Ovary (tissue), 3 donors: ENCODE measurements at regions not wholly inside any gene's neighbourhood (a gene's known extent, or its start where the extent isn't known, plus 50 kb on each side); places are given as distances from the start of the nearest gene placed in this dataset.

Source experiments
- EP300 ChIP-seq: sonication (generic); formaldehyde crosslinking; IDR thresholded peaks from one replicate; pipeline ENCODE4 v1.6.1; 2017; ENCODE audit warnings: antibody characterized with exemption
- POLR2A ChIP-seq: fragments of 450-650 bp; IDR thresholded peaks from one replicate; pipeline ENCODE4 v1.6.1; 2017; ENCODE audit warnings: antibody characterized with exemption, mild to moderate bottlenecking, moderate library complexity
- TF ChIP-seq, protein P1 (sequence below), 3 donors: fragments of 450-650 bp in 2 of 3; fragments of 200-600 bp in 1 of 3; IDR thresholded peaks; one replicate each; pipeline versions ENCODE4 v1.5.1 to v1.8.0; 2016 to 2022; ENCODE audit warnings: antibody characterized with exemption in 3 of 3, mild to moderate bottlenecking in 1 of 3
- donor health status: DM: no; HTN: no; CAD: no.

DNA sequence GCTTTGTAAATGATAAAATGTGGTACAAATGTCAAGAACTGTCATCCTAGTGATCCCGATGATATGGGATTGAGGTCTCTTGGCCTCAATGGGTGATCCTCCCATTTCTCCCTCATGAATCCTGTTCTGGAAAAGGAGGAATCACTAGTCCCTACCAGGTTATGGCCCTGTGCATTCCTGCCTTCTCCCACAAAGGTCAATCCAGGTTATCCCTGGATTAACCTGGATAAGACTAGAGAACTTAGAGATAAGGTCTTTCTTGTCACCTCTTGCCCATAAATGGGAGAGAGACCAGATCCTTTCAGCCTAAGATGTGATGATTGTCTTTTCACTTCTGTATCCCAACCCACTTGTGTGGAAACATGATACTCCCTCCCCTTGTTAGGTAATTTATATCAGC is 396.7 kb downstream of the BUD13 start:
- TF ChIP-seq, protein P1, sequence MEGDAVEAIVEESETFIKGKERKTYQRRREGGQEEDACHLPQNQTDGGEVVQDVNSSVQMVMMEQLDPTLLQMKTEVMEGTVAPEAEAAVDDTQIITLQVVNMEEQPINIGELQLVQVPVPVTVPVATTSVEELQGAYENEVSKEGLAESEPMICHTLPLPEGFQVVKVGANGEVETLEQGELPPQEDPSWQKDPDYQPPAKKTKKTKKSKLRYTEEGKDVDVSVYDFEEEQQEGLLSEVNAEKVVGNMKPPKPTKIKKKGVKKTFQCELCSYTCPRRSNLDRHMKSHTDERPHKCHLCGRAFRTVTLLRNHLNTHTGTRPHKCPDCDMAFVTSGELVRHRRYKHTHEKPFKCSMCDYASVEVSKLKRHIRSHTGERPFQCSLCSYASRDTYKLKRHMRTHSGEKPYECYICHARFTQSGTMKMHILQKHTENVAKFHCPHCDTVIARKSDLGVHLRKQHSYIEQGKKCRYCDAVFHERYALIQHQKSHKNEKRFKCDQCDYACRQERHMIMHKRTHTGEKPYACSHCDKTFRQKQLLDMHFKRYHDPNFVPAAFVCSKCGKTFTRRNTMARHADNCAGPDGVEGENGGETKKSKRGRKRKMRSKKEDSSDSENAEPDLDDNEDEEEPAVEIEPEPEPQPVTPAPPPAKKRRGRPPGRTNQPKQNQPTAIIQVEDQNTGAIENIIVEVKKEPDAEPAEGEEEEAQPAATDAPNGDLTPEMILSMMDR (IDR thresholded peaks at IDR 0.05): no peak
- TF ChIP-seq POLR2A: no peak
- no peak for TF ChIP-seq EP300
